WERI-Rb-1 (cell line): ENCODE measurements at regions not wholly inside any gene's neighbourhood (a gene's known extent, or its start where the extent isn't known, plus 50 kb on each side); places are given as distances from the start of the nearest gene placed in this dataset.

Experiments
- DNase-seq: peaks from one replicate; pipeline ENCODE4 v3.0.0-alpha.2; 2020
- H3K27ac ChIP-seq: fragments of 250-450 bp; sonication (Bioruptor Pico); 2 replicates; pipeline ENCODE4 v1.5.1; 2020; ENCODE audit warnings: mild to moderate bottlenecking, moderate library complexity
- H3K27me3 ChIP-seq: fragments of 250-450 bp; sonication (Bioruptor Pico); 2 replicates; pipeline ENCODE4 v1.5.1; 2021; ENCODE audit warnings: mild to moderate bottlenecking, low read depth, moderate library complexity; ENCODE audit not compliant: insufficient read depth, severe bottlenecking
- H3K36me3 ChIP-seq: fragments of 250-450 bp; sonication (Bioruptor Pico); 2 replicates; pipeline ENCODE4 v1.5.1; 2020; ENCODE audit warnings: mild to moderate bottlenecking, moderate library complexity
- H3K4me3 ChIP-seq: 2 replicates; pipeline ENCODE4 v1.5.1; 2011; ENCODE audit warnings: low read depth, mild to moderate bottlenecking, control low read depth, low read length
- H3K9me3 ChIP-seq: fragments of 250-450 bp; sonication (Bioruptor Pico); 2 replicates; pipeline ENCODE4 v1.5.1; 2021; ENCODE audit warnings: mild to moderate bottlenecking, moderate library complexity; ENCODE audit not compliant: severe bottlenecking
- TF ChIP-seq, protein P1 (sequence below): IDR thresholded peaks from 2 replicates; pipeline ENCODE4 v1.5.1; 2011; ENCODE audit warnings: low read depth, mild to moderate bottlenecking, control low read depth, inconsistent platforms, low read length

DNA sequence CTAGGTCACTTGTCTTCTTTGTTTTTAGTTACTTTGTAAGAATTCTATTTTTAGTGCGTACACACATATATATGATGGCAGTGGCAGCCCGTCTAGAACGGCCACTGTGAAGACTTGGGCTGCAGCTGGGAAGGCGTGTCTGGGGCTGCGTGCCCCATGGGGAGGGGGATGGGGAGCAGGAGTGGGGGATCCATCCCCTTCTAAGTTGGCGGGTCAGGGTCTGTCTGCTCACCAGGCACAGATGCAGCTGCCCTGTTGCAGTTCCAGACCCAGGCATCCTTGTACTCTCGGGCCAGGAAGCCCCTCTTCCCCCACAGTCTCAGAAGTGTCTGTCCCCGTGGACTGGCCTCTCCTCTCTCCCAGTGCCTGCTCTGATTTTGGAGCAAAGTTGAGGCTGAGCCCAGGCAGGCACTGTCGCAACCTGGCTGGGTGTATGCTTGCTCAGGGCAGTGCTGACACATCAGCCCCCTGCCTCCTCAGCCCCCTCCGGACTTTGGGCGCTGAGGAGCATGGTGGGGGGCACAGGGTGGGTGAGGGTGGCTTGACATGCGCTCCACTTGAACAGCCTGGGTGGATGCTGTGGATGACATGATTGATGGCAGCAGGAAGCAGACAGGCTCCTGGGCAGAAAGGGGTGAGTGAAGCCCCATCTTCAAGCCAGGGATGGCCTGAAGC, 271.2 kb upstream of the NAV3 start:
- no peaks in the 10 kb centered on the region for H3K36me3 ChIP-seq
- DNase-seq = no peak
- TF ChIP-seq, protein P1, sequence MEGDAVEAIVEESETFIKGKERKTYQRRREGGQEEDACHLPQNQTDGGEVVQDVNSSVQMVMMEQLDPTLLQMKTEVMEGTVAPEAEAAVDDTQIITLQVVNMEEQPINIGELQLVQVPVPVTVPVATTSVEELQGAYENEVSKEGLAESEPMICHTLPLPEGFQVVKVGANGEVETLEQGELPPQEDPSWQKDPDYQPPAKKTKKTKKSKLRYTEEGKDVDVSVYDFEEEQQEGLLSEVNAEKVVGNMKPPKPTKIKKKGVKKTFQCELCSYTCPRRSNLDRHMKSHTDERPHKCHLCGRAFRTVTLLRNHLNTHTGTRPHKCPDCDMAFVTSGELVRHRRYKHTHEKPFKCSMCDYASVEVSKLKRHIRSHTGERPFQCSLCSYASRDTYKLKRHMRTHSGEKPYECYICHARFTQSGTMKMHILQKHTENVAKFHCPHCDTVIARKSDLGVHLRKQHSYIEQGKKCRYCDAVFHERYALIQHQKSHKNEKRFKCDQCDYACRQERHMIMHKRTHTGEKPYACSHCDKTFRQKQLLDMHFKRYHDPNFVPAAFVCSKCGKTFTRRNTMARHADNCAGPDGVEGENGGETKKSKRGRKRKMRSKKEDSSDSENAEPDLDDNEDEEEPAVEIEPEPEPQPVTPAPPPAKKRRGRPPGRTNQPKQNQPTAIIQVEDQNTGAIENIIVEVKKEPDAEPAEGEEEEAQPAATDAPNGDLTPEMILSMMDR = no peak

GRCh38 chr12:77555074-77555473, 275.6 kb upstream of the NAV3 start:
- Histone ChIP-seq H3K36me3 (no peaks in the 10 kb centered on the region), H3K4me3 (no peak overlapping the region), H3K9me3 (peaks cover 2% of the 10 kb centered on the region), H3K27ac (no peak overlapping the region), H3K27me3 (no peaks in the 10 kb centered on the region)
- TF ChIP-seq, protein P1 = no peak
- DNase-seq = no peak

More for the DNA sequence above, 271.2 kb upstream of the NAV3 start:
- H3K9me3 ChIP-seq = peaks cover 3% of the 10 kb centered on the region
- no peaks in the 10 kb centered on the region for H3K27me3 ChIP-seq
- no peak overlapping the region for H3K27ac ChIP-seq
- no peak overlapping the region for H3K4me3 ChIP-seq

- H3K27me3 ChIP-seq = no peaks in the 10 kb centered on the region
- H3K4me3 ChIP-seq = no peak overlapping the region
- no peak overlapping the region for H3K27ac ChIP-seq
- no peaks in the 10 kb centered on the region for H3K36me3 ChIP-seq
- TF ChIP-seq, protein P1 = no peak
- DNase-seq = no peak
- H3K9me3 ChIP-seq = no peaks in the 10 kb centered on the region
Observed at GRCh38 chr12:77553976-77554619, 276.6 kb upstream of the NAV3 start.

GRCh38 chr12:77549383-77550128, 281.1 kb upstream of the NAV3 start:
- no peak for DNase-seq

DNA sequence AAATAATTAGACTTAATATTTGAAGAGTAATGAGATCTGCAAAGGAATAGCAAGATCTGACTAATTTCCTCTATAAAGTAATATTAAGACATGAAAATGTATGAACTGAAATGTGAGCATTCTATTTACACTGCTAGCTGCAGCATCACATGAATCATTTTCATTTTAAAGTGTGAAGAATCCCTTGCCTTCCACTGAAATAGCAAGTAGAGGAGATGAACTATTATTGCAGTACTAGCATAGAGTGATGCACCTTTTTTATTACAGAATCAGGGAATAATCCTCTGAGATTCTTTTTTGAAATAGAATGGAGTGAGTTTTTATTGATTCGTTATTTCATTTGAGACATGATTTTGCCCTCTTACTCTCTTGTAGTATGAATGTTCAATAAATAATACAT, 281.9 kb upstream of the NAV3 start:
- no peaks in the 10 kb centered on the region for H3K27me3 ChIP-seq
- TF ChIP-seq, protein P1 = no peak
- H3K9me3 ChIP-seq = no peaks in the 10 kb centered on the region
- DNase-seq = no peak
- no peak overlapping the region for H3K27ac ChIP-seq
- H3K4me3 ChIP-seq = no peak overlapping the region
- H3K36me3 ChIP-seq = no peaks in the 10 kb centered on the region

More at GRCh38 chr12:77549383-77550128, 281.1 kb upstream of the NAV3 start:
- TF ChIP-seq, protein P1 = no peak
- no peaks in the 10 kb centered on the region for H3K27me3 ChIP-seq
- no peak overlapping the region for H3K4me3 ChIP-seq
- H3K27ac ChIP-seq = no peak overlapping the region
- H3K36me3 ChIP-seq = no peaks in the 10 kb centered on the region
- no peaks in the 10 kb centered on the region for H3K9me3 ChIP-seq
